Endothelial cell of umbilical vein (primary cell): ENCODE measurements at regions not wholly inside any gene's neighbourhood (a gene's known extent, or its start where the extent isn't known, plus 50 kb on each side); places are given as distances from the start of the nearest gene placed in this dataset.
"Not testable (repeated sequence)": the region's sequence is repeated elsewhere in the genome, so short reads cannot be mapped to it uniquely, and the experiment has no call there.

Experiments used
- BruUV-seq: library from RNA; stranded (reverse); fragments of 400-500 nt; replicated peaks from 2 replicates; lab custom pipeline; 2021; lab: Mats Ljungman, UMichigan
- CTCF ChIA-PET: fragments of 300-600, 350-600 bp; sonication (Branson Sonifier 250); formaldehyde crosslinking; loops from one replicate; lab custom pipeline; 2021; ENCODE audit warnings: antibody characterized with exemption, inconsistent platforms; lab: Charles Lee
- POLR2A ChIA-PET: fragments of 300-600, 350-600 bp; sonication (Branson Sonifier 250); formaldehyde crosslinking; loops from one replicate; lab custom pipeline; 2021; ENCODE audit warnings: antibody characterized with exemption, inconsistent platforms; lab: Charles Lee
- DNase-seq: peaks from one replicate; pipeline ENCODE4 v3.0.0-alpha.2; 2011; ENCODE audit warnings: low read depth, low spot score
- FAIRE-seq: peaks from 2 replicates; lab custom pipeline; 2011; peaks lifted over from hg19 to GRCh38; lab: Jason Lieb, UNC
- H2AFZ ChIP-seq: 2 replicates; pipeline ENCODE4 v1.6.0; 2012; ENCODE audit warnings: low read depth, low read length, control low read depth, inconsistent platforms
- H3K27ac ChIP-seq: 2 replicates; pipeline ENCODE4 v1.5.1; 2011; ENCODE audit warnings: low read depth, mild to moderate bottlenecking, control low read depth, low read length, moderate library complexity; ENCODE audit not compliant: insufficient read depth
- H3K27me3 ChIP-seq, 2 experiments: 2 replicates each; pipeline versions ENCODE4 v1.6.0 to v1.6.1; 2011; ENCODE audit warnings: low read length in 2 of 2, mixed read lengths in 1 of 2; ENCODE audit not compliant: control insufficient read depth in 2 of 2, insufficient read depth in 2 of 2
- H3K36me3 ChIP-seq, 2 experiments: 2 replicates in 1 of 2; 3 replicates in 1 of 2; pipeline ENCODE4 v1.5.1; 2011; ENCODE audit warnings: low read length in 2 of 2, mild to moderate bottlenecking in 1 of 2, moderate library complexity in 1 of 2; ENCODE audit not compliant: control insufficient read depth in 2 of 2, insufficient read depth in 2 of 2; ENCODE audit errors: extremely low read depth in 1 of 2
- H3K4me1 ChIP-seq: 3 replicates; pipeline ENCODE4 v1.5.1; 2011; ENCODE audit warnings: mild to moderate bottlenecking, low read length; ENCODE audit not compliant: control insufficient read depth, insufficient read depth; ENCODE audit errors: extremely low read depth
- H3K4me2 ChIP-seq: 2 replicates; pipeline ENCODE4 v1.6.1; 2011; ENCODE audit warnings: low read length, control low read depth, mixed read lengths; ENCODE audit not compliant: insufficient read depth
- H3K4me3 ChIP-seq, 3 experiments: fragments of 200-600 bp in 1 of 3; sonication (generic), shearing (Covaris generic) in 1 of 3; replicated peaks in 1 of 3; 2 replicates each; pipeline ENCODE4 v1.5.1; 2011 to 2016; ENCODE audit warnings: control low read depth in 3 of 3, low read length in 3 of 3, mild to moderate bottlenecking in 2 of 3, inconsistent platforms in 1 of 3, low read depth in 1 of 3, moderate library complexity in 1 of 3; ENCODE audit not compliant: insufficient read depth in 1 of 3
- H3K79me2 ChIP-seq: 2 replicates; pipeline ENCODE4 v1.6.0; 2012; ENCODE audit warnings: low read length, inconsistent platforms; ENCODE audit not compliant: control insufficient read depth, insufficient read depth
- H3K9ac ChIP-seq: replicated peaks from 2 replicates; pipeline ENCODE3; 2011; ENCODE audit warnings: low read length, control low read depth; ENCODE audit not compliant: insufficient read depth; ENCODE audit errors: extremely low read depth
- H3K9me1 ChIP-seq: replicated peaks from 3 replicates; pipeline ENCODE4 v1.6.0; 2011; ENCODE audit warnings: mild to moderate bottlenecking, low read length; ENCODE audit not compliant: control insufficient read depth, insufficient read depth; ENCODE audit errors: extremely low read depth
- H3K9me3 ChIP-seq: replicated peaks from 2 replicates; pipeline ENCODE4 v1.5.1; 2012; ENCODE audit warnings: low read length, inconsistent platforms; ENCODE audit not compliant: control insufficient read depth, insufficient read depth
- H4K20me1 ChIP-seq: replicated peaks from 2 replicates; pipeline ENCODE3; 2011; ENCODE audit warnings: mild to moderate bottlenecking, low read length; ENCODE audit not compliant: control insufficient read depth, insufficient read depth; ENCODE audit errors: extremely low read depth
- CTCF ChIP-seq, 2 donors: IDR thresholded peaks; 1 replicate in 1 of 2; 2 replicates in 1 of 2; pipeline ENCODE4 v1.5.1; 2011; ENCODE audit warnings: low read length in 2 of 2, mild to moderate bottlenecking in 2 of 2, moderate library complexity in 2 of 2, control low read depth in 1 of 2, inconsistent platforms in 1 of 2, low read depth in 1 of 2; ENCODE audit not compliant: insufficient read depth in 1 of 2; ENCODE audit errors: extremely low read depth in 1 of 2
- EZH2 ChIP-seq: IDR thresholded peaks from 2 replicates; pipeline ENCODE4 v1.6.1; 2012; ENCODE audit warnings: borderline replicate concordance, low read depth, mild to moderate bottlenecking, moderate library complexity, low read length, inconsistent platforms; ENCODE audit not compliant: severe bottlenecking
- FOS ChIP-seq: IDR thresholded peaks from 2 replicates; pipeline ENCODE4 v1.6.1; 2011; ENCODE audit warnings: mild to moderate bottlenecking, low read length, moderate library complexity, borderline replicate concordance; ENCODE audit not compliant: insufficient read depth
- GATA2 ChIP-seq: IDR thresholded peaks from 2 replicates; pipeline ENCODE4 v1.7.0; 2011; ENCODE audit warnings: low read depth, mild to moderate bottlenecking, moderate library complexity, mixed read lengths, low read length; ENCODE audit not compliant: insufficient read length, insufficient read depth
- JUN ChIP-seq: IDR thresholded peaks from 2 replicates; pipeline ENCODE4 v1.6.1; 2011; ENCODE audit warnings: borderline replicate concordance, low read depth; ENCODE audit not compliant: insufficient read length, insufficient read depth
- MAX ChIP-seq: IDR thresholded peaks from 2 replicates; pipeline ENCODE4 v1.6.1; 2011; ENCODE audit not compliant: insufficient read depth, insufficient read length
- MYC ChIP-seq: IDR thresholded peaks from one replicate; pipeline ENCODE4 v1.6.1; 2011; ENCODE audit warnings: mild to moderate bottlenecking, low read depth, low read length
- POLR2A ChIP-seq: IDR thresholded peaks from 2 replicates; pipeline ENCODE4 v1.6.1; 2012; ENCODE audit warnings: low read depth, mild to moderate bottlenecking, control low read depth, low read length
- POLR2AphosphoS5 ChIP-seq: IDR thresholded peaks from 2 replicates; pipeline ENCODE4 v1.6.1; 2012; ENCODE audit warnings: low read depth, mild to moderate bottlenecking, control low read depth, low read length, moderate library complexity; ENCODE audit not compliant: insufficient read depth
- dilution Hi-C: fragments of 300-500 bp; cut with MboI; formaldehyde crosslinking; loops from one replicate; pipeline ENCODE4 v1.15.0; 2019; ENCODE audit warnings: low sequenced_read_pairs; ENCODE audit not compliant: extremely low pct_ligation_motif_present
- intact Hi-C: fragments of 100-400 bp; cut with micrococcal nuclease; formaldehyde crosslinking; loops from one replicate; pipeline ENCODE4 v1.10.0; 2022

GRCh38 chr9:85439791-85440190, 302.0 kb downstream of the AGTPBP1 start:
- TF ChIP-seq POLR2AphosphoS5 (no peak), POLR2A (no peak), GATA2 (no peak), MAX (no peak), MYC (no peak), CTCF (IDR thresholded peaks at IDR 0.05; ENCODE audit: extremely low read depth in 1 of 2, insufficient read depth in 1 of 2, low read depth in 1 of 2, low read length in 2 of 2) (no peak), JUN (no peak), EZH2 (no peak), FOS (no peak)
- intact Hi-C loops: no loop called here
- dilution Hi-C loops: no loop called here
- no TSS peak for BruUV-seq
- FAIRE-seq: no peak
- Histone ChIP-seq H3K4me1 (no peaks in the 10 kb centered on the region), H3K4me3 (no peak overlapping the region), H3K9me1 (no peaks in the 10 kb centered on the region), H3K9ac (no peak overlapping the region), H3K79me2 (no peaks in the 10 kb centered on the region), H3K27me3 (peaks cover 0 to 2% of the 10 kb centered on the region in 2 experiments), H3K27ac (no peak overlapping the region), H3K4me2 (no peak overlapping the region), H3K9me3 (no peaks in the 10 kb centered on the region), H4K20me1 (no peaks in the 10 kb centered on the region), H2AFZ (no peak overlapping the region), H3K36me3 (no peaks in the 10 kb centered on the region)
- CTCF ChIA-PET: no interaction called here
- no peak for DNase-seq
- POLR2A ChIA-PET: no interaction called here

- peaks cover 25% of the 10 kb centered on the region for H3K4me1 ChIP-seq
- H3K36me3 ChIP-seq, DNase-seq, H3K4me2 ChIP-seq, H4K20me1 ChIP-seq, H3K79me2 ChIP-seq, POLR2A ChIA-PET, H3K27ac ChIP-seq, H3K9me3 ChIP-seq, FAIRE-seq, BruUV-seq, H3K9ac ChIP-seq, dilution Hi-C loops, H3K9me1 ChIP-seq, intact Hi-C loops, H3K4me3 ChIP-seq, H3K27me3 ChIP-seq, H2AFZ ChIP-seq: not testable (repeated sequence)
- CTCF ChIA-PET: interaction anchor here (1.0 to 1.8 kb wide), 3 partner anchors 8 to 176 kb away, joined by 3 to 4 read pairs (median 4); no protein-coding TSS in a partner anchor
Measured at GRCh38 chr9:85433956-85434355, 307.8 kb downstream of the AGTPBP1 start.

- CTCF ChIA-PET: interaction anchor here (0.6 to 1.5 kb wide), 2 partner anchors 10 to 177 kb away, joined by 3 to 4 read pairs; no protein-coding TSS in a partner anchor
- DNase-seq, POLR2A ChIA-PET, H3K4me3 ChIP-seq, H2AFZ ChIP-seq, intact Hi-C loops, dilution Hi-C loops, FAIRE-seq, H3K9me1 ChIP-seq, H3K27ac ChIP-seq, H3K27me3 ChIP-seq, BruUV-seq, H3K36me3 ChIP-seq, H3K9me3 ChIP-seq, H3K9ac ChIP-seq, H4K20me1 ChIP-seq, H3K4me2 ChIP-seq, H3K79me2 ChIP-seq: not testable (repeated sequence)
- H3K4me1 ChIP-seq: peaks cover 25% of the 10 kb centered on the region
Measured at GRCh38 chr9:85433551-85433950, 308.2 kb downstream of the AGTPBP1 start.
